NCI-H1092 (cell line): ENCODE measurements at regions not wholly inside any gene's neighbourhood (a gene's known extent, or its start where the extent isn't known, plus 50 kb on each side); places are given as distances from the start of the nearest gene placed in this dataset.
"Not testable (repeated sequence)": the region's sequence is repeated elsewhere in the genome, so short reads cannot be mapped to it uniquely, and the experiment has no call there.

Source experiments
- DNase-seq: peaks from one replicate; lab custom pipeline; 2025; lab: John Stamatoyannopoulos, UW

DNA sequence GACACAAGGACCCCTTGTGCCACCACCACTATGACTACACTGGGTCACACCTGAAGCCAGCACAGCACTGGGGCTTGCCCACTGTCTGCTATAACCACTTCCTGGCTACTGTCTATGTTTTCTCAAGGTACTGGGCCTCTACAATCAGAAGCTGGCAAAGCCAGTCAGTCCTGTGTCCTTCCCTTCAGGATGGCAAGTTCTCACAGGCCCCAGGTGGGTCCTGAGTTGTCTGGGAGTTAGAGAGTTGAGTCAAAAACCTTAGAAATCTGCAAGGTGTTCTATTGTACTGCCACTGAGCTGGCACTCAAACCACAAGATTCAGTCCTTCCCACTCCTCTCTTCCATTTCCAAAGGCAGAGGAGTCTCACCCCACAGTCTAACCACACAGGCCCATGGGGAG lies 705.5 kb downstream of the IPMK start:
- DNase-seq = no peak

DNA sequence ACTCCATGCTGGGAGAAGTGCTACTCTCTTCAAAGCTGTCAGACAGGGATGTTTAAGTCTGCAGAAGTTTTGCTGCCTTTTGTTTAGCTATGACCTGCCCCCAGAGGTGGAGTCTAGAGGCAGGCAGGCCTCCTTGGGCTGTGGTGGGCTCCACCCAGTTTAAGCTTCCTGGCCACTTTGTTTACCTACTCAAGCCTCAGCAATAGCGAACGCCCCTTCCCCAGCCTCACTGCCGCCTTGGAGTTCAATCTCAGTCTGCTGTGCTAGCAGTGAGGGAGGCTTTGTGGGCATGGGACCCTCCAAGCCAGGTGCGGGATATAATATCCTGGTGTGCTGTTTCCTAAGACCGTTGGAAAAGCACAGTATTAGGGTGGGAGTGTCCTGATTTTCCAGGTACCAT lies 715.9 kb downstream of the IPMK start:
- not testable (repeated sequence) for DNase-seq

DNA sequence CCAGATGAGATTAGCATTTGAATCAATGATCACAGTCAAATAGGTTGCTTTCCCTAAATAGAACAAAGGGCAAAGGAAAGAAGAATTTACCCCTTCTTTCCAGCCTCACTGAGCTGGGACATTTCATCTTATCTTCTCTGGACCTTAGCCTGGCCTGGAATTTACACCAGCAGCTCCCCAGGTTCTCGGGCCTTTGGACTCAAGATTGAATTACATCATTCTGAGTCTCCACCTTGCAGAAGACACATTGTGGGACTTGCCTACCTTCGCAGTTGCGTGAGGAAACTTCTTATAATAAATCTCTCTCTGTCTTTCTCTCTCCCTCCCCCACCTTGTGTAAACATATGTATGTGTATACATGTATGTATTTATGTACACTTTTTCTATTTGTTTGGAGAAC lies 732.4 kb downstream of the IPMK start:
- no peak for DNase-seq

DNA sequence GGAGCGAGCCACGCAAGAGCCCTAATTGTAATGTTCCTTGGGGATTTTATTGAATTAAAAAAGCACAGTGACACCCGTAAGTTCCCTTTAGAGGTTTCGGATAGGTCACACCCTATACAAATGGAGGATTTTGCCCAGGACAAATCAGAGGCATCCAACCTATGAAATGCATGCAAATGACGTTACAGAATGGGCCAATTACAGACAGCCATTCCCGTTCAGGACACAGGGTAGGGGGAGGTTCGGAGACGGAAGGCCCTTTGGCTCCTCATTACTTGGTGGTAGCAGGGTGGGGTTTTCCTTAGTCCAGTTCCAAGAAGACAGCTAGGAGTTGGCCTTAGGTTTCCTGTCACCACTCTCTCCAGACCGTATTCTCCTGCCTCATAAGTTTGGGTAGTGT lies 754.1 kb downstream of the IPMK start:
- no peak for DNase-seq

DNA sequence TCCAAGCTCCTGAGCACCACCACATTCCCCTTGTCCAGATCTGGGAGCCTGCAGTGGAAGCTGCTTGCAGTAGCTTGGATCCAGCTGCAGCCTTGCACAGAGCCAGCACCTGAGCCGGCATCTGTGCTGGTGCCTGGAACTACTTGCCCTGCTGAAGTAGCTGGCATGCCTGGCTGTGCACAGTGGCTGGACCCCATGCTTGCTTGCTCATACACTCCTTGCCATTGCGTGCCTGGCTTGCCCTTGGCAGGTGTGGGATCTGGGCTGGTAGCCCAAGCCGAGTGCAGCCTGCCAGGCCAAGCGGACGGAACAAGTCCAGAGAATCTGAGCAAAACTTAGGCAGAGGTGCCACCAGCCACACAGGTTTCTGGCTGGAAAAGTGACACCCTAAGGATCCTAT lies 759.9 kb downstream of the IPMK start:
- no peak for DNase-seq

DNA sequence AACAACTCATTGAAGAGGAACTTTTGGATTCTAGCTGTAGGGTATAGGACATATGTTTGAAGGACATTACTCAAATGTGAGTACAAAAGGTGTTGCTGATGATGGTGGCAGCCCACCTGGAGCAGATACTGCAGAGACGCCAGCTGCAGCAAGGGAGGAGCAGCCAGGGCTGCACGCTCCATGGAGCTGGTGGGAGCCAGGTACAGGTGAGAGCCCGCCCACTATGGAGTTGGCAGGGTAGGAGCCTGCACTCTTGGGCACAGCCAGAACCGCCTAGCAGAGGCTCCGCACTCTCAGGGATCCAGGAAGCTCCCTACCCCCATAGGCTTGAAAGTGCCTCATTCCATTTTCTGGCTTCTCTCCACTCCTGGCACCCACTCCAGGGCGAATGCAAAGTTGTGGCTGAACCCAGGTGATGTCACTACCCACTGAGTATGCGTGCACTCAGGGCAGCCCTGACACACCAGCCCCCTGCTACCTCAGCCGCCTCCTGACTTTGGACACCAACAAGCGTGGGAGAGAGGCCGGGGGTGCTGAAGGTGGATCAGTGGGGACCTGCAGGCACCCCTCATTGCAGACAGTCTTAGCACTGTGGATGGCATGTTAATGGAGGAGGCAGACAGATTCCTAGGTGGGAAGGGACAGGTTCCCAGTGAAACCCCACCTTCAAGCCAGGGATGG lies 761.1 kb downstream of the IPMK start:
- DNase-seq = no peak

DNA sequence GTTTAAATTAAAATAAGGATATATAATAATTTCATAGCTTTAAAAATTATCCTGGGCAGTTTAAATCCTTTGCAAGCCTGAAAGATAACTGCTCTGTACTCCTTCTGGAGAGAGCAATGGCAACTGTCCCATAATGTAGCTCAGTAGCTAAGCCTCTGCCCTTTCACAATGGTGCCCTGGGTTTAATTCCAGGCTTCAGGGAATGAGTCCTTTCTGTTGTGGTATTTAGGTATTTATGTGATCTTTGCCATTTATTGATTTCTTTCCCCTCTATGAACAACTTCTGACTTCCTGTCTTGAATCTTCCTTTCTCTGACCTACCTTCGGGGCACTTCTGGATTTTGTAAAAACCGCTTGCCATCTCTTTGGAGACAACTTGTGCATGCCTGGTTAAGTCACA lies 773.2 kb downstream of the IPMK start:
- DNase-seq = no peak

DNA sequence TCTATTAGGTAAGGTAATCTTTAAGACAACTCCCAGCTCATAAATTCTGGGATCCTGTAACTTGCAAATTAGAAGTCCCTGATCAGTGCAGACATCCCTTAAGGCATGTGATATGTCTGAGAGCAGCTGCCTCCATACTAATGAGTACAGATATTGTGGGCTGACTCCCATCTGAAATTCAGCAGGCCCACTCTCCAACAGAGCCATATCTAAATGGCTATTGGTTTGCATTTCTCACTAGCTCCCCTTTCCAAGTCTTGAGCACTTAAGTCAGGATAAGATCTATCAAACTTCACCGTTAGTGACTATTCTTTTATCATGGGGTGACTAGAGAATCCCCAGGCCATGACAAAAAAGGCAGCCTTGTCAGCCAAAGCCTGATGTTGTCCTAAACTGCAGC lies 785.4 kb downstream of the IPMK start:
- DNase-seq = no peak

DNA sequence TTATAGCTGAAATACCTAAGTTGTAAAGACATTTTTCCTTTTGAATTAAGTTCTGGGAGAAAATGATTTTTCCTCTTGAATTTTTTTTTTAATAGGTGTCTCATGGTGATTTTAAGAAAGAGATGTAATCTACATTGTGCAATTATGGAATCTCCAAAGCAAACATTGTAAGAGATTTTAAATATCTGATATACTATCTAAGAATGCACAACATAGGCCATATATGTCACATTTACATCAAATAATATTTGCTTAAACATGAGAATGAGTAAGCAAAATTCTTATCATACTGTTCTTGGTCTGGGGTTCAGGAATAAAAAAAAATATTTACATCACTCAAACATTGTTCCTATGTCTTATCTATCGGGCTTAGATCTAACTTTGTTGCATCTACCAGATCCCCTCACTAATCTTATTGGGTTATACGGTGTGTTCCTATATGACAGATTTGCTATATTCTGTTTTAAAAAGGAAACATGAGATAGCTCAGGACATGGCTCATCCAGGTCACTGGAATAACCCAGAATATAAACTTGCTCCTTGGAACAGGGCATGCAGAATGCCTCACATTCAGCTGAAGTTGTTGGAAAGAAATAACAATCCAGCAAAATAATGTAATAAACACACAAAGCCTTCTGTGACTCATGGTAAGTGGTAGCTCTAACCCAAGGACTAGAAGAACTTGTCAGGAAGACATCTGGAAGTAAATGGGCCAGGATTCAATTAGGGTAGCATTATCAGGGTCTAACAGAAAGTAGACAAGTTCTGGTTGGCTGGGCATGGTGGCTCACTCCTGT lies 794.7 kb downstream of the IPMK start:
- no peak for DNase-seq

DNA sequence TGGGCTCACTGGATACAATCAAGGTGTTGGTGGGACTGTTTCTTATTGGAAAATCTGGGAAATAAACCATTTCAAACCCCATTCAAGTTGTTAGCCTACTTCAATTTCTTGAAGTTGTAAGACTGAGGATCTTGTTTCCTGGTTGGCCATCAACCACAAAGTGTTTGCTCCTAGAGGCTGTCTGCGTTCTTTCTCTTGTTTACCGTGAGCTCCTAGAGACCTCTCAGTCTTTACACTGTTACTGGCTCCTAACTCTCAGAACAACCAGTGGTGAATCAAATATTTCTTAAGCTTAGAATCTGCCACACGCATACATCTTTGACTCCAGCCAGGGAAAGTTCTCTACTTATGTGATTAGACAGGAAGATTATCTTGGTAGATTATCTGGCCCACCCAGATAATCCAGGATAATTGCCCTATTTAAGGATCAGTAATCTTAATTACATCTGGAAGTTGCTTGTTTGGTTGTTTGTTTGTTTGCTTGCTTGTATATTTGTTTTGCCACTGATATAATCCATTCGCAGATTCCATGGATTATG lies 798.7 kb downstream of the IPMK start:
- no peak for DNase-seq

DNA sequence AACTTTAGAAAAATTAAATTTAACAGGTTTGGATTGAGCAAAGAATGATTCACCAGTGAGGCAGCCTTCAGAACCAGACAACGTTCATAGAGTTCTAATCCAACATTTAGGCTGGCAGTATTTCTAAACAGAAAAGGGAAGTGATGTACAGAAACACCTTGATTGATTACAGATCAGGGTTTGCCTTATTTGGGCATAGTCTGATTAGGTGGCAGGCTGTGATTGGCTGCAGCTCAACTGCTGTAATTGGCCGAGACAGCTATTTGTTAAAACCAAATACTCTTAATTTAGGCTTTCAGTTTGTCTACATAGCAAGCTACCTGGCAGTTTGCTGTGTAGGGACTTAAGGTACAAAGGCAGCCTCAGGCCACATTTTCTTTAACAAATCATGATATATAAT lies 802.5 kb downstream of the IPMK start:
- no peak for DNase-seq

DNA sequence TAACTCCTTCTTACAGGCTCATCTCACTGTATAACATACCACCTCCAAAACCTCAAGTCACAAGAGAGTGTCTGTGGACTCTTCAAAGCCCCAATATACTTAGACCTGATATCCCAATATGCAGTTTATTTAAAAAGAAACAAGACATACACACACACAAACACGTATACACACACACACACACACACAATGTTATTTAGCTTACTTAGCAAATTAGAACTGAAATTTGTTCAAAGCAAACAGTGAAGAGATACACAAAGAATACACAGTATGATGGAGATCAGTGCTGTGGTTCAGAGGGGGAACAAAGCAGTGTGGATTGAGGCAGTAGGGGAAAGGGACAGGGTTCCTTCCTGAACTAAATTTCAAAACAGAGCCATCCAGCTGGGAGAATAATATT lies 807.2 kb downstream of the IPMK start:
- DNase-seq = no peak

DNA sequence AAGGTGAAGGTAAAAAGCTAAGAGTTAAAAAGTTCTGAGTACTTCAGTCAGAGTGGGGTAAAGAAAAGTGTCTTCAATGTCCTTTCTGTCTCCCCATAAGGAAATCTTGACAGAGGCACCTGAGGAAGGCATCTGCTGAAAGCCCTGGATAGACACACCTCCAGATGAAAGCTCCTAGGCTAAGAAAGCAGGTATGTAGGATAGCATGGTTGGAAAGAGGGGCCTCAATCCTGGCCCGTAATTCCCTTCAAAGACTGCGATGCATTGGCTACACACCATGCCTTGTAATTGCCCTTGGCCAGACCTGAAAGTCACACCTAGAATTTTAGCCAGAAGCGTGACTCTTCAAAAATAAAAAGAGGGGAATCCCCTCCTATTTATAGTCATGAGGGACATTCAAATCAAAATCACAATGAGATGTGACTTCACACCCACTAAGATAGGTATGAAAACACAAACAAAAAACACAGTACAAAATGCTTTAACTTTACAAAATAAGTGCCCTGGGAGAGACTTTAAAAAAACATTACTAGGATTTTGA lies 809.7 kb downstream of the IPMK start:
- no peak for DNase-seq

DNA sequence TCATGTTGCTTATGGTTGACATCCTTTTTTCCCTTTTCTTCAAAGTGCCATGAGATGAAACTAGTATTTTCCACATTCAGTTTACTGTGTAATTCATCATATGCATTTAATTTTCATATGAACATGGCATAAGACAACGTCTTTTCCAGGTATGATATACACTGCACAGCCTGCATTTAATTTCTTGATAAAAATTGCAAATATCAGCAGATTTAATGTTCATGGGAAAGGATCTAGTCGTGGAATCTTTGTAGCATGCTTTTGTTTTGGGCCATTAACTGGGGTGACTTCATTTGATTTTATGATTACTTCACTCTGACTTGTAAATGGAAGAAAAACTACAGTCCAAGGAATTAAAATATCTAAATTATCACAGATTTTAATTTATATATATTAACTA lies 837.3 kb downstream of the IPMK start:
- DNase-seq = no peak

DNA sequence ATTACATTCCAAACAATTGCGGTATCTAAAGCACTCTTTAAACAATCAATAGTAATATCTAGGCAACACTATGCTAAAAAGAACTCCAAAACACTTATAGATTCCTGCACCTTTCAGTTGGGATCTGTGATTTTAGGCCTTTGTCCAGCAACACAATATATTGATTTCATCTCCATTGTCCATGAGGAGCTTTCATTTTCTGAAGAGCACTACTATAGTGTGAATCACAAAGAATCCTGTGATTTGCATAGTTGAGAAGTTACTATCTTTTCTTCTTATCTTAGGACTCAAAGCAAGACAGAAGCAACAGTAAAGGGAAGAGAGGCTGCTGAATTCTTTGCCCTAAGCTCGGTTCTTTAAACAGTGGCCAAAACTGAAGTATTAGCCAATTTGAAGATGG lies 846.8 kb downstream of the IPMK start:
- no peak for DNase-seq

DNA sequence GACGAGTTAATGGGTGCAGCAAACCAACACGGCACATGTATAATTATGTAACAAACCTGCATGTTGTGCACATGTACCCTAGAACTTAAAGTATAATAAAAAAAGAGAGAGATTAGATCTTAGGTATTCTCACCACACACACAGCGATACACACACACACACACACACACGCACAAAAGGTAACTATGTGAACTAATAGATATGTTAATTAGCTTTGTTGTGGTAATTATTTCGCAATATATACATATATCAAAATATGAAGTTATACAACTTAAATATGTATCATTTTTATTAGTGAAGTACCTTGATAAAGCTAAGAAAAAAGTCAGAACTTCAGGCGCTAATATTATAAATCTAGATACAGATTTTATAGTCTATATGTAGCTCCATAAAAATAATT lies 849.2 kb downstream of the IPMK start:
- no peak for DNase-seq

DNA sequence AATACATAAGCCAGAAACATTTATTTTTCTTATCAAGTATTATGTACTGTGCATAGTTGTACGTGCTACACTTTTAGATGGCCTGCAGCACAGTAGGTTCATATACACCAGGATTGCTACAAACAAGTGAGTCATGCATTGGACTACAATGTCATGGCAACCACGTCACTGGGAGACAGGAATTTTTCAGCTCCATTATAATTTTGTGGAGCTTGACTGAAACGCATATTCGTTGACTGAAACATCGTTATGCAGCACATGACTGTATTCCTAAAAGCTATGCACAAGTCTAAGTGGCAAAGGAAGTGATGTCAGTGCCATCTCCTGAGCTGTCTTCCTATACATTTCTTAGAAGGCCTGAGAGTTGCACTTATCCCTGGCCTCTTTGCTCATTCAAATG lies 871.8 kb downstream of the IPMK start:
- no peak for DNase-seq

DNA sequence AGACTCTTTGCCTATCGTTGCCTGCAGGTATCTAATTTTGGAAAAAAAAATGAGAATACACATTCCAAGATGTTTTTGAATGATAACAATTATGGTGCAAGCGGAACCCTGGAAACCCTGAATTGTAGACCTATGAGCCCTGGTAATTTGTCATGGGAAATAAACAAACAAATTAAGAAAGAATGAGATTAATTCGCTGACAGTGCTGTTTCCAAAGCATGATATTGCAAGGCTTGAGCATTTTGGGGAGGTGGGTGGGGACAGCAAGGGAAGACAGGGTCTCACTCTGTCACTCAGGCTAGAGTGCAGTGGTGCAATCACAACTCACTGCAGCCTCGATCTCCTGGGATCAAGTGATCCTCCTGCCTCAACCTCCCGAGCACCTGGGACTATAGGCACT lies 900.3 kb downstream of the IPMK start:
- no peak for DNase-seq

DNA sequence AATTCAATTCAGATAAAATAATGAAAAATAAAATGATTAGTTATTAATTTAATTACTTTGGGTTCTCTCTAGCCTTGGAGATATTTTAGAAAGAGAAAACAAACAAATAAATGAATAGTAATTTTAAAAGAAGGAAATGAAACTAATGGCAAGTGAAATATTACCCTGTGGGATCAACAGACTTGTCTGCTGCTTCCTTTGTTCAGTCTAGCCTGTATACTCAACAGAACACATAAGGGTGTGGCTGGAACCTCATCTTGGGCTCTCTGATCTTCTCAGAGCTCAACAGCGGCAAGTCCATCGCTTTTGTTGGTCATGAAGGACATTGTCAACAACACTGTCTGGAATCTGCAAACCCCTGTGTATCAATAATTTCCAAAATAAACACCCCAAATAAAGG lies 904.9 kb downstream of the IPMK start:
- DNase-seq = no peak

DNA sequence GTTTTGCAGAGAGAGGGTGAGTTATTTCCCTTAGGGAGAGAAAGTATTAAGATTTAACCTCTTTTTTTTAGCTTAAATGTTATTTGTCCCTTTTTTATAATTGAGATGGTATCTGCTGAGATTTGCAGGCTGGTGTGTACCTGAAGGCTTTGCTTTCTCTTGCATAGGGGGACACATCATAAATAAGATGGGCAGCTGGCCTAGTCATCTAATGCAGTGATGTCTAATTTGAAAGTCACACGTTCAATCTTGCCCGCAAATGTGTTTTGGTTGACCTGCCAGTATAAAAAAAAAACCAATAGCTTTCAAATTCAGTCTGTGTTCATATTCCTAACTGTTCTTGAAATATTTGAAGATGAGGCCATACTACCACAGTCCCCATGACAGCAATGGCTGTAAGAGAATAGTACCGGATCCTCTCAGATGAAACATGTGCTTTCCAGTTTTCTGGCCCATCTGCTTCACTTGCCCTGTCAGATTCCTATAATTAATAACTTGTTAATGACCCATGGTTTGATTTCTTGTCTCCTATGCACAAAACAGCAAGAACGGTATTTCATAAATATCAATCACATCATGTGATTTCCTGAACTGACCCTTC lies 914.2 kb downstream of the IPMK start:
- no peak for DNase-seq

DNA sequence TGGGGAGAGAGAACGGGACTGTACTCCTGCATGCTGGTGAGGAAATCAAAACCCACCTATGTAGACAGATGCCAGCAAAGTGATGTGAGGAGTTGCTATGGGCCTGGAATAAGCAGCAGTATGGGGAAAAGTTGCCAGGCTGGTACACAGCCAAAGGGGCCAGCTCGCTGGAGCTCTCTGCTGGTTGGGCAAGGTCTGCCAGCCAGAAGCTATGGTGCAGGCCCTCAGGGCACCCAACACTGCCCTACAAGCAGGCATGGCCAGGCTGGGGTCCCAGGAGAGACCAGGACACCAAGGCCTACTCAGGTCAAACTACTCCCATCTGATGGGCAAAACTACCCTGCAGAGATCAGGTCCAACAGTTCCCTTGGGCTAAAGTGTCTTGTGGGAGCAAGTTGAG lies 916.6 kb downstream of the IPMK start:
- DNase-seq = no peak

DNA sequence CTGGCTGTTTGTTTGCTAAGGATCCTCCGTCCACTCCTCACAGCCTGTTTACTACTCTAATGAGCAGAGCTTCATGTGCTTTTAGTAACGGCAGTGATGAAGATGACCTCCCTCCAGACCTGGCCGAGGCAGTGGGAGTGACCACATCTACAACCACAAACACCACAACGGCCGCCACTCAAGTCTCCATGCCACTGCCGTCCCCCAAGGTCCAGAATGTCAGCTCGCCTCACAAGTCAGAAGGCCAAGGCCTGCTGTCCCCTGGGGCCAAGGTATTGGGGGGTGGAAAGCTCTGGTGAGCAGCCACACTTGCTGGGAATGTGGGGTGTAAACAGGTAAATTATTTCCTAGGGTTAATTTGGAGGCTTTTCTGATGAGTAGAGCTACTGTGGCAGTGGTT lies 926.4 kb downstream of the IPMK start:
- DNase-seq = no peak
